GM18907 (cell line): ENCODE measurements at regions not wholly inside any gene's neighbourhood (a gene's known extent, or its start where the extent isn't known, plus 50 kb on each side); places are given as distances from the start of the nearest gene placed in this dataset.

Experiments used
- ATAC-seq: cut with Tn5 transposase; IDR thresholded peaks from one replicate; pipeline ENCODE4 v1.9.1; 2021; ENCODE audit warnings: mild to moderate bottlenecking, moderate library complexity; ENCODE audit not compliant: unreplicated experiment

GRCh38 chr2:21382701-21383520 lies 259.1 kb downstream of the TDRD15 start:
- ATAC-seq = no peak

GRCh38 chr2:21386666-21387065 lies 262.9 kb downstream of the TDRD15 start:
- no peak for ATAC-seq

GRCh38 chr2:21392649-21393048 lies 268.9 kb downstream of the TDRD15 start:
- no peak for ATAC-seq

- no peak for ATAC-seq
These were observed 269.4 kb downstream of the TDRD15 start for GRCh38 chr2:21393173-21393572.

GRCh38 chr2:21395366-21395765 lies 271.6 kb downstream of the TDRD15 start:
- ATAC-seq = no peak

- ATAC-seq = no peak
These were observed 272.5 kb downstream of the TDRD15 start for GRCh38 chr2:21396252-21396651.

- no peak for ATAC-seq
These were observed 277.4 kb downstream of the TDRD15 start for GRCh38 chr2:21401022-21401698.

GRCh38 chr2:21404137-21404536 lies 280.4 kb downstream of the TDRD15 start:
- no peak for ATAC-seq

- no peak for ATAC-seq
These were observed 281.3 kb downstream of the TDRD15 start for GRCh38 chr2:21404827-21405625.

- ATAC-seq = no peak
These were observed 282.6 kb downstream of the TDRD15 start for GRCh38 chr2:21406386-21406785.

- ATAC-seq = no peak
These were observed 283.1 kb downstream of the TDRD15 start for GRCh38 chr2:21406911-21407310.

GRCh38 chr2:21407851-21408250 lies 284.1 kb downstream of the TDRD15 start:
- no peak for ATAC-seq

GRCh38 chr2:21411741-21412140 lies 288.0 kb downstream of the TDRD15 start:
- no peak for ATAC-seq

- ATAC-seq = no peak
These were observed 289.2 kb downstream of the TDRD15 start for GRCh38 chr2:21412944-21413443.

- ATAC-seq = no peak
These were observed 291.5 kb downstream of the TDRD15 start for GRCh38 chr2:21415234-21415633.

GRCh38 chr2:21416226-21416625 lies 292.5 kb downstream of the TDRD15 start:
- ATAC-seq = no peak

- ATAC-seq = no peak
These were observed 294.7 kb downstream of the TDRD15 start for GRCh38 chr2:21418456-21418855.

GRCh38 chr2:21420553-21421335 lies 297.0 kb downstream of the TDRD15 start:
- ATAC-seq = no peak

- no peak for ATAC-seq
These were observed 298.3 kb downstream of the TDRD15 start for GRCh38 chr2:21422050-21422449.

- no peak for ATAC-seq
These were observed 299.2 kb downstream of the TDRD15 start for GRCh38 chr2:21422724-21423522.
